OCI-LY7 (cell line): ENCODE measurements at regions not wholly inside any gene's neighbourhood (a gene's known extent, or its start where the extent isn't known, plus 50 kb on each side); places are given as distances from the start of the nearest gene placed in this dataset.

Experiments used
- BruUV-seq: library from RNA; stranded (reverse); fragments of 400-500 nt; replicated peaks from 2 replicates; lab custom pipeline; 2021; lab: Mats Ljungman, UMichigan
- CTCF ChIA-PET: fragments of 300-600 bp; sonication (Branson Sonifier 250); formaldehyde crosslinking; loops from one replicate; lab custom pipeline; 2022; ENCODE audit warnings: antibody characterized with exemption; ENCODE audit not compliant: unreplicated experiment; lab: Charles Lee
- POLR2A ChIA-PET: fragments of 300-600 bp; sonication (Branson Sonifier 250); formaldehyde crosslinking; loops from one replicate; lab custom pipeline; 2022; ENCODE audit warnings: antibody characterized with exemption; lab: Charles Lee
- DNase-seq: peaks from one replicate; pipeline ENCODE4 v3.0.0-alpha.2; 2015; ENCODE audit warnings: low spot score
- H2AFZ ChIP-seq: fragments of 200-600 bp; sonication (generic), shearing (Covaris generic); 2 replicates; pipeline ENCODE4 v1.6.1; 2014; ENCODE audit warnings: mild to moderate bottlenecking, antibody characterized with exemption, low read length, moderate library complexity
- H3K27ac ChIP-seq: fragments of 200-600 bp; sonication (generic); 2 replicates; pipeline ENCODE4 v1.5.1; 2014; ENCODE audit warnings: mixed run types, low read depth, mild to moderate bottlenecking, moderate library complexity, low read length, inconsistent platforms; ENCODE audit not compliant: poor library complexity, severe bottlenecking
- H3K36me3 ChIP-seq: fragments of 200-600 bp; sonication (generic); 2 replicates; pipeline ENCODE4 v1.6.1; 2014; ENCODE audit warnings: mild to moderate bottlenecking, antibody characterized with exemption, low read length, moderate library complexity, mixed read lengths; ENCODE audit not compliant: insufficient read depth
- H3K4me1 ChIP-seq: fragments of 200-600 bp; sonication (generic); 2 replicates; pipeline ENCODE4 v1.5.1; 2014; ENCODE audit warnings: mild to moderate bottlenecking, low read length; ENCODE audit not compliant: insufficient read depth, poor library complexity, severe bottlenecking
- H3K4me2 ChIP-seq: fragments of 200-600 bp; sonication (generic); 2 replicates; pipeline ENCODE4 v1.6.1; 2014; ENCODE audit warnings: mild to moderate bottlenecking, low read length
- H3K4me3 ChIP-seq: fragments of 200-600 bp; sonication (generic); 2 replicates; pipeline ENCODE4 v1.5.1; 2014; ENCODE audit warnings: mild to moderate bottlenecking, low read depth, low read length; ENCODE audit not compliant: poor library complexity, severe bottlenecking
- H3K79me2 ChIP-seq: fragments of 200-600 bp; sonication (generic); 2 replicates; pipeline ENCODE4 v1.6.1; 2016; ENCODE audit warnings: low read depth, mild to moderate bottlenecking, low read length, moderate library complexity, mixed read lengths; ENCODE audit not compliant: insufficient read depth
- H3K9me2 ChIP-seq: fragments of 200-600 bp; sonication (generic); 2 replicates; pipeline ENCODE4 v1.6.1; 2016; ENCODE audit warnings: mild to moderate bottlenecking, low read length, mixed read lengths; ENCODE audit not compliant: insufficient read depth
- H3K9me3 ChIP-seq: fragments of 200-600 bp; sonication (generic); 2 replicates; pipeline ENCODE4 v1.6.1; 2014; ENCODE audit warnings: mild to moderate bottlenecking, mixed run types, low read length, mixed read lengths
- H4K20me1 ChIP-seq: fragments of 200-600 bp; sonication (generic); 2 replicates; pipeline ENCODE4 v1.6.1; 2014; ENCODE audit warnings: mild to moderate bottlenecking, antibody characterized with exemption, low read length, moderate library complexity, mixed read lengths; ENCODE audit not compliant: insufficient read depth
- CTCF ChIP-seq: fragments of 200-600 bp; sonication (generic); conservative IDR thresholded peaks from 2 replicates; pipeline ENCODE4 v1.5.1; 2014; ENCODE audit warnings: mild to moderate bottlenecking, antibody characterized with exemption, low read length, moderate library complexity, mixed read lengths
- EZH2phosphoT487 ChIP-seq: fragments of 200-600 bp; sonication (generic); IDR thresholded peaks from 2 replicates; pipeline ENCODE4 v1.6.1; 2018; ENCODE audit warnings: low read depth, borderline replicate concordance, mild to moderate bottlenecking, mixed run types, antibody characterized with exemption, low read length, moderate library complexity, mixed read lengths
- intact Hi-C: fragments of 100-400 bp; cut with micrococcal nuclease; formaldehyde crosslinking; loops from one replicate; pipeline ENCODE4 v1.10.0; 2022; ENCODE audit not compliant: unreplicated experiment

- BruUV-seq, result no TSS peak
- Histone ChIP-seq H3K4me1 (no peaks in the 10 kb centered on the region), H3K4me2 (no peak overlapping the region), H3K9me3 (no peaks in the 10 kb centered on the region), H4K20me1 (no peaks in the 10 kb centered on the region), H3K4me3 (no peak overlapping the region), H3K79me2 (no peaks in the 10 kb centered on the region), H3K36me3 (no peaks in the 10 kb centered on the region), H3K27ac (no peak overlapping the region), H2AFZ (no peak overlapping the region), H3K9me2 (no peaks in the 10 kb centered on the region)
- intact Hi-C loops, result no loop called here
- ChIA-PET CTCF (no interaction called here), POLR2A (interaction anchor here (0.5 kb wide), 1 partner anchor 1622 kb away, joined by 3 read pairs; no protein-coding TSS in a partner anchor)
- no peak for DNase-seq
- TF ChIP-seq CTCF, result no peak
- no peak for TF ChIP-seq EZH2phosphoT487
Measured at GRCh38 chr11:129324533-129325175, 51.0 kb upstream of the BARX2 start.

GRCh38 chr11:129323896-129324502 is 51.6 kb upstream of the BARX2 start:
- H3K4me1 ChIP-seq, result no peaks in the 10 kb centered on the region
- H3K79me2 ChIP-seq, result no peaks in the 10 kb centered on the region
- CTCF ChIA-PET, result no interaction called here
- no peak overlapping the region for H3K4me3 ChIP-seq
- H3K27ac ChIP-seq, result no peak overlapping the region
- DNase-seq, result no peak
- POLR2A ChIA-PET, result interaction anchor here (0.6 kb wide), 1 partner anchor 909 kb away, joined by 3 read pairs; no protein-coding TSS in a partner anchor
- H3K4me2 ChIP-seq, result no peak overlapping the region
- no TSS peak for BruUV-seq
- no peaks in the 10 kb centered on the region for H4K20me1 ChIP-seq
- intact Hi-C loops, result no loop called here
- H2AFZ ChIP-seq, result no peak overlapping the region
- no peaks in the 10 kb centered on the region for H3K36me3 ChIP-seq
- no peaks in the 10 kb centered on the region for H3K9me2 ChIP-seq
- H3K9me3 ChIP-seq, result no peaks in the 10 kb centered on the region
- no peak for TF ChIP-seq CTCF
- no peak for TF ChIP-seq EZH2phosphoT487

- TF ChIP-seq CTCF (no peak), EZH2phosphoT487 (no peak)
- POLR2A ChIA-PET, result no interaction called here
- no TSS peak for BruUV-seq
Measured at GRCh38 chr11:129322941-129323340, 52.7 kb upstream of the BARX2 start.

More at GRCh38 chr11:129322941-129323340, 52.7 kb upstream of the BARX2 start:
- Histone ChIP-seq H3K79me2 (no peaks in the 10 kb centered on the region), H3K9me3 (no peaks in the 10 kb centered on the region), H3K4me2 (no peak overlapping the region), H3K4me3 (no peak overlapping the region), H4K20me1 (no peaks in the 10 kb centered on the region), H2AFZ (no peak overlapping the region), H3K27ac (no peak overlapping the region), H3K36me3 (no peaks in the 10 kb centered on the region), H3K4me1 (no peaks in the 10 kb centered on the region), H3K9me2 (no peaks in the 10 kb centered on the region)
- intact Hi-C loops, result no loop called here
- no peak for DNase-seq
- CTCF ChIA-PET, result no interaction called here
